ENCODE measurements at regions not wholly inside any gene's neighbourhood (a gene's known extent, or its start where the extent isn't known, plus 50 kb on each side); places are given as distances from the start of the nearest gene placed in this dataset.

DNA sequence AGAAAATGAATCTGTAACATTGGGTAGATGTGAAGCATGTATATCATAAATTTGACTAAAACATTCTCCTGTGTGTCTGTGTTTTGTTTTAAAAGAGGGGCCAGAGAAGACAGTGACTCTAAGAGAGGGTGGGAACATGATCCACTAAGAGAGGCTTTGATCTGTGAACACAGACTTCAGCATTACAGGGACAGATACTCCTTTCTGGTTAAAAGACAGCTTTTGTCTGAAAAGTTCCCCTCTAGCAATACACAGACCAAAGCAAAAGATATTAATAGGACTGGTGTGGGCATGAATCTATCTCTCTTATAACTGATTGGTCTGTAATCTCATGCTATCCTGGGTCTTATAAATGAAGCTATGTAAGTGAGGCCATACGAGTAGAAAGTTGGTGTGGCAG lies 150.9 kb downstream of the NUDT12 start:
- no peak for TF ChIP-seq YY1 (IDR thresholded peaks at IDR 0.05; ENCODE audit: insufficient read depth, insufficient read length)
- no peak for TF ChIP-seq SUZ12 (IDR thresholded peaks at IDR 0.05; ENCODE audit: extremely low read depth, insufficient read depth, insufficient read length)
